DOHH2 (cell line): ENCODE measurements at regions not wholly inside any gene's neighbourhood (a gene's known extent, or its start where the extent isn't known, plus 50 kb on each side); places are given as distances from the start of the nearest gene placed in this dataset.
A peak's percentile ranks its signal among the peaks of the same experiment; 100 is the strongest.

Experiments
- H3F3A ChIP-seq: fragments of 200-600 bp; sonication (generic), shearing (Covaris generic); 2 replicates; pipeline ENCODE4 v1.6.0; 2016; ENCODE audit warnings: antibody characterized with exemption, mild to moderate bottlenecking; ENCODE audit not compliant: control insufficient read depth, insufficient read depth
- H3K27ac ChIP-seq: fragments of 200-600 bp; sonication (generic); 2 replicates; pipeline ENCODE4 v1.5.1; 2014; ENCODE audit warnings: low read depth, mild to moderate bottlenecking, low read length, moderate library complexity
- H3K27me3 ChIP-seq: fragments of 200-600 bp; sonication (generic); 2 replicates; pipeline ENCODE4 v1.6.1; 2014; ENCODE audit warnings: mild to moderate bottlenecking, low read length, mixed read lengths; ENCODE audit not compliant: control insufficient read depth
- H3K36me3 ChIP-seq: fragments of 200-600 bp; sonication (generic); 2 replicates; pipeline ENCODE4 v1.6.1; 2014; ENCODE audit warnings: mild to moderate bottlenecking, low read length, moderate library complexity, mixed read lengths; ENCODE audit not compliant: control insufficient read depth
- H3K4me1 ChIP-seq: fragments of 200-600 bp; sonication (generic); 2 replicates; pipeline ENCODE4 v1.6.1; 2014; ENCODE audit warnings: mild to moderate bottlenecking, low read length, mixed read lengths; ENCODE audit not compliant: control insufficient read depth
- H3K4me2 ChIP-seq: fragments of 200-600 bp; sonication (generic); 2 replicates; pipeline ENCODE4 v1.6.0; 2014; ENCODE audit warnings: mild to moderate bottlenecking, low read length, moderate library complexity
- H3K4me3 ChIP-seq: fragments of 200-600 bp; sonication (generic); 2 replicates; pipeline ENCODE4 v1.5.1; 2014; ENCODE audit warnings: mild to moderate bottlenecking, low read length, mixed read lengths
- H3K79me2 ChIP-seq: fragments of 200-600 bp; sonication (generic); 2 replicates; pipeline ENCODE4 v1.6.1; 2014; ENCODE audit warnings: mild to moderate bottlenecking, low read length, mixed read lengths; ENCODE audit not compliant: control insufficient read depth
- H3K9me2 ChIP-seq: fragments of 200-600 bp; sonication (generic); replicated peaks from 2 replicates; pipeline ENCODE4 v1.6.1; 2014; ENCODE audit warnings: mild to moderate bottlenecking, low read length, mixed read lengths; ENCODE audit not compliant: control insufficient read depth
- H3K9me3 ChIP-seq: fragments of 200-600 bp; sonication (generic); 2 replicates; pipeline ENCODE4 v1.6.1; 2014; ENCODE audit warnings: antibody characterized with exemption, low read length, mixed read lengths; ENCODE audit not compliant: control insufficient read depth, insufficient read depth
- H4K20me1 ChIP-seq: fragments of 200-600 bp; sonication (generic); 2 replicates; pipeline ENCODE4 v1.6.0; 2014; ENCODE audit warnings: low read depth, mild to moderate bottlenecking, antibody characterized with exemption, low read length, moderate library complexity; ENCODE audit not compliant: control insufficient read depth, insufficient read depth
- CTCF ChIP-seq: fragments of 200-600 bp; sonication (generic); IDR thresholded peaks from one replicate; pipeline ENCODE4 v1.5.1; 2014; ENCODE audit warnings: antibody characterized with exemption, mild to moderate bottlenecking, low read depth, low read length; ENCODE audit not compliant: poor library complexity, severe bottlenecking
- EZH2phosphoT487 ChIP-seq: fragments of 200-600 bp; sonication (generic); IDR thresholded peaks from 2 replicates; pipeline ENCODE4 v1.6.1; 2017; ENCODE audit warnings: borderline replicate concordance, mild to moderate bottlenecking, antibody characterized with exemption, low read length, moderate library complexity, mixed read lengths

GRCh38 chr10:79013406-79013987 is 55.3 kb upstream of the ZMIZ1 start:
- Histone ChIP-seq H4K20me1 (no peaks in the 10 kb centered on the region), H3K4me3 (no peak overlapping the region), H3F3A (no peaks in the 10 kb centered on the region), H3K27me3 (no peaks in the 10 kb centered on the region; the same call in 1 of the 2 replicates), H3K9me2 (no peaks in the 10 kb centered on the region), H3K27ac (no peak overlapping the region), H3K4me2 (no peak overlapping the region), H3K36me3 (no peaks in the 10 kb centered on the region), H3K79me2 (no peaks in the 10 kb centered on the region), H3K4me1 (peaks cover 56% of the 10 kb centered on the region), H3K9me3 (no peaks in the 10 kb centered on the region)
- TF ChIP-seq EZH2phosphoT487, result no peak
- TF ChIP-seq CTCF, result no peak

- H3K9me3 ChIP-seq, result no peaks in the 10 kb centered on the region
- no peak overlapping the region for H3K27ac ChIP-seq
- no peaks in the 10 kb centered on the region for H3F3A ChIP-seq
- no peaks in the 10 kb centered on the region for H3K9me2 ChIP-seq
- no peaks in the 10 kb centered on the region for H4K20me1 ChIP-seq
- TF ChIP-seq EZH2phosphoT487 (no peak), CTCF (no peak)
- H3K79me2 ChIP-seq, result no peaks in the 10 kb centered on the region
- peak overlapping the region; percentile 23 for H3K4me3 ChIP-seq
- H3K4me2 ChIP-seq, result peak overlapping the region; percentile 53
- no peaks in the 10 kb centered on the region for H3K36me3 ChIP-seq
- H3K4me1 ChIP-seq, result peaks cover 56% of the 10 kb centered on the region
- no peaks in the 10 kb centered on the region for H3K27me3 ChIP-seq
Observed at GRCh38 chr10:79014796-79015195, 54.0 kb upstream of the ZMIZ1 start.

- H4K20me1 ChIP-seq, result no peaks in the 10 kb centered on the region
- H3K4me3 ChIP-seq, result no peak overlapping the region
- H3K27ac ChIP-seq, result no peak overlapping the region
- H3K4me1 ChIP-seq, result peaks cover 44% of the 10 kb centered on the region
- no peaks in the 10 kb centered on the region for H3K79me2 ChIP-seq
- TF ChIP-seq CTCF, result no peak
- H3K9me3 ChIP-seq, result no peaks in the 10 kb centered on the region
- H3K4me2 ChIP-seq, result no peak overlapping the region
- no peaks in the 10 kb centered on the region for H3K27me3 ChIP-seq
- H3K9me2 ChIP-seq, result no peaks in the 10 kb centered on the region
- no peaks in the 10 kb centered on the region for H3K36me3 ChIP-seq
- no peaks in the 10 kb centered on the region for H3F3A ChIP-seq
Observed at GRCh38 chr10:79017882-79018520, 50.8 kb upstream of the ZMIZ1 start.
